ENCODE measurements at regions not wholly inside any gene's neighbourhood (a gene's known extent, or its start where the extent isn't known, plus 50 kb on each side); places are given as distances from the start of the nearest gene placed in this dataset.

GRCh38 chr4:62881210-62881609 lies 1528.0 kb downstream of the TECRL start:
- intact Hi-C loops (cut with micrococcal nuclease; ENCODE audit: unreplicated experiment): no loop called here

DNA sequence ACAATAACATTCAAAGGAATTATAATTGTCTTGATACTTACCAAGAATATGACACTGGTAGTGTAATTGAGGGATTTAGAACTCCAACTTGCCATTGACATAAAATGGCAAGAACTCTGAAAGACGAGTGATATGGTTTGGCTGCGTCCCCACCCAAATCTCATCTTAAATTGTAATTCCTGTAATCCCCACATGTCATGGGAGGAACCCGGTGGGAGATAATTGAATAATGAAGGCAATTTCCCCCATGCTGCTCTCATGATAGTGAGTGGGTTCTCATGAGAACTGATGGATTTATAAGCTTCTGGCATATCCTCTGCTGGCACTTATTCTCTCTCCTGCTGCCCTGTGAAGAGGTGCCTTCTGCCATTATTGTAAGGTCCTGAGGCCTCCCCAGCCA lies 1536.4 kb downstream of the TECRL start:
- no peaks in the 10 kb centered on the region for H3K27me3 Mint-ChIP-seq (ENCODE audit: unreplicated experiment)
- BruUV-seq (replicated peaks): no TSS peak

More at GRCh38 chr4:62881210-62881609, 1528.0 kb downstream of the TECRL start:
- TF ChIP-seq, protein P1, sequence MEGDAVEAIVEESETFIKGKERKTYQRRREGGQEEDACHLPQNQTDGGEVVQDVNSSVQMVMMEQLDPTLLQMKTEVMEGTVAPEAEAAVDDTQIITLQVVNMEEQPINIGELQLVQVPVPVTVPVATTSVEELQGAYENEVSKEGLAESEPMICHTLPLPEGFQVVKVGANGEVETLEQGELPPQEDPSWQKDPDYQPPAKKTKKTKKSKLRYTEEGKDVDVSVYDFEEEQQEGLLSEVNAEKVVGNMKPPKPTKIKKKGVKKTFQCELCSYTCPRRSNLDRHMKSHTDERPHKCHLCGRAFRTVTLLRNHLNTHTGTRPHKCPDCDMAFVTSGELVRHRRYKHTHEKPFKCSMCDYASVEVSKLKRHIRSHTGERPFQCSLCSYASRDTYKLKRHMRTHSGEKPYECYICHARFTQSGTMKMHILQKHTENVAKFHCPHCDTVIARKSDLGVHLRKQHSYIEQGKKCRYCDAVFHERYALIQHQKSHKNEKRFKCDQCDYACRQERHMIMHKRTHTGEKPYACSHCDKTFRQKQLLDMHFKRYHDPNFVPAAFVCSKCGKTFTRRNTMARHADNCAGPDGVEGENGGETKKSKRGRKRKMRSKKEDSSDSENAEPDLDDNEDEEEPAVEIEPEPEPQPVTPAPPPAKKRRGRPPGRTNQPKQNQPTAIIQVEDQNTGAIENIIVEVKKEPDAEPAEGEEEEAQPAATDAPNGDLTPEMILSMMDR (IDR thresholded peaks at IDR 0.05; ENCODE audit: unreplicated experiment): no peak
- H3K9me3 Mint-ChIP-seq (ENCODE audit: low read depth, unreplicated experiment): peaks cover under 1% of the 10 kb centered on the region
- H3K27me3 Mint-ChIP-seq (ENCODE audit: unreplicated experiment): no peaks in the 10 kb centered on the region
- H3K27ac Mint-ChIP-seq (ENCODE audit: unreplicated experiment): no peak overlapping the region
- CTCF ChIA-PET: no interaction called here
- H3K4me3 Mint-ChIP-seq (ENCODE audit: low read depth, unreplicated experiment): no peak overlapping the region
- BruUV-seq (replicated peaks): no TSS peak
- DNase-seq: no peak
- H3K36me3 Mint-ChIP-seq (ENCODE audit: insufficient read depth, unreplicated experiment): no peaks in the 10 kb centered on the region
- H3K4me1 Mint-ChIP-seq (ENCODE audit: low read depth, unreplicated experiment): no peaks in the 10 kb centered on the region

GRCh38 chr4:62871078-62871477 lies 1538.2 kb downstream of the TECRL start:
- CTCF ChIA-PET: no interaction called here
- H3K27ac Mint-ChIP-seq (ENCODE audit: unreplicated experiment): no peak overlapping the region
- H3K27me3 Mint-ChIP-seq (ENCODE audit: unreplicated experiment): no peaks in the 10 kb centered on the region
- intact Hi-C loops (cut with micrococcal nuclease; ENCODE audit: unreplicated experiment): no loop called here
- H3K4me1 Mint-ChIP-seq (ENCODE audit: low read depth, unreplicated experiment): no peaks in the 10 kb centered on the region
- no peak for DNase-seq
- no peaks in the 10 kb centered on the region for H3K36me3 Mint-ChIP-seq (ENCODE audit: insufficient read depth, unreplicated experiment)
- no peak overlapping the region for H3K4me3 Mint-ChIP-seq (ENCODE audit: low read depth, unreplicated experiment)
- TF ChIP-seq, protein P1 (IDR thresholded peaks at IDR 0.05; ENCODE audit: unreplicated experiment): no peak
- peaks cover 7% of the 10 kb centered on the region for H3K9me3 Mint-ChIP-seq (ENCODE audit: low read depth, unreplicated experiment)
- no TSS peak for BruUV-seq (replicated peaks)

More for the DNA sequence above, 1536.4 kb downstream of the TECRL start:
- Mint-ChIP-seq H3K36me3 (ENCODE audit: insufficient read depth, unreplicated experiment) (no peaks in the 10 kb centered on the region), H3K4me1 (ENCODE audit: low read depth, unreplicated experiment) (no peaks in the 10 kb centered on the region), H3K27ac (ENCODE audit: unreplicated experiment) (no peak overlapping the region), H3K4me3 (ENCODE audit: low read depth, unreplicated experiment) (no peak overlapping the region), H3K9me3 (ENCODE audit: low read depth, unreplicated experiment) (peaks cover 7% of the 10 kb centered on the region)
- intact Hi-C loops (cut with micrococcal nuclease; ENCODE audit: unreplicated experiment): no loop called here
- no peak for DNase-seq
- CTCF ChIA-PET: no interaction called here
- TF ChIP-seq, protein P1 (IDR thresholded peaks at IDR 0.05; ENCODE audit: unreplicated experiment): no peak

DNA sequence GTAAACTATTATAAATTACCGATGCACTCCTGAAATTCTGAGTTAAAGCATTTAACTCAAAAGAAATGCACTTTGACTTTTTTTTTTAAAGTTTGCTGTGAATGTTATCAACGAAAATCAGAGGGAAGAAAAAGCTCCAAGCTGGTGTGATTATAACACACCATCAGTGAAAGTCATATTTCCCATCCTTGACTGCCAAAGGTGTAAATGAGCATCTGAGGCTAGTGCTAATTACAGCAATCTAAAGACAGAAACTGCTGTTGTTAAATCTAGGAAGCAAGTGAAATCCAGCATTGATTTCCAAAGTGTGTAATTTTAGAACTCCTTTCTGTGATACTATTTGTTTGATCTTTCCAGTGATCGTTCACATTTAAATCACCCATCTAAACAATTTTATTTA lies 1538.8 kb downstream of the TECRL start:
- no peak for DNase-seq
- Mint-ChIP-seq H3K27me3 (ENCODE audit: unreplicated experiment) (no peaks in the 10 kb centered on the region), H3K9me3 (ENCODE audit: low read depth, unreplicated experiment) (peaks cover 7% of the 10 kb centered on the region), H3K27ac (ENCODE audit: unreplicated experiment) (no peak overlapping the region), H3K36me3 (ENCODE audit: insufficient read depth, unreplicated experiment) (no peaks in the 10 kb centered on the region), H3K4me3 (ENCODE audit: low read depth, unreplicated experiment) (no peak overlapping the region), H3K4me1 (ENCODE audit: low read depth, unreplicated experiment) (no peaks in the 10 kb centered on the region)
- no TSS peak for BruUV-seq (replicated peaks)
- CTCF ChIA-PET: no interaction called here
- TF ChIP-seq, protein P1 (IDR thresholded peaks at IDR 0.05; ENCODE audit: unreplicated experiment): no peak
- intact Hi-C loops (cut with micrococcal nuclease; ENCODE audit: unreplicated experiment): no loop called here
